LNCAP (cell line): ENCODE measurements at regions not wholly inside any gene's neighbourhood (a gene's known extent, or its start where the extent isn't known, plus 50 kb on each side); places are given as distances from the start of the nearest gene placed in this dataset.

Source experiments
- TF ChIP-seq, protein P1 (sequence below): fragments of 450-650 bp; IDR thresholded peaks from 2 replicates; pipeline ENCODE4 v1.5.1; 2017; ENCODE audit warnings: mild to moderate bottlenecking

DNA sequence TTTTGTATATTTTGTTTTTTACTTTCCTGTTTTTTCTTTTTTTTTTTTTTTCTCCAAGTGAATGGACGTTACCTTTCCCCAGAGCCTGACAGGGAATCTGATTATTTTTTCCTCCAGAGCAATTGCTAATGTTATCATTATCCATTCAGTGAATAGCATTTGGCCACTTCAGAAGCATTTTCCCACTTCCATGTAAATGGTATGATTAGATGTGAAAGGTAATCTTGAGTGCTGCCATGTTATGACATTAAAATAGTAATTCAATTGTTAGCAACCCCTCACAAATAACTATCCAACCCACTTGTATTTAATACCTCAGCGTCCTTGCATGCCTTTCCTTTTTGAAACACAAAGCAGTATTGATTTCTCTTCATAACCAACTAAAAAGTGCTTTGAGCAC is 1243.8 kb downstream of the CDH8 start:
- TF ChIP-seq, protein P1, sequence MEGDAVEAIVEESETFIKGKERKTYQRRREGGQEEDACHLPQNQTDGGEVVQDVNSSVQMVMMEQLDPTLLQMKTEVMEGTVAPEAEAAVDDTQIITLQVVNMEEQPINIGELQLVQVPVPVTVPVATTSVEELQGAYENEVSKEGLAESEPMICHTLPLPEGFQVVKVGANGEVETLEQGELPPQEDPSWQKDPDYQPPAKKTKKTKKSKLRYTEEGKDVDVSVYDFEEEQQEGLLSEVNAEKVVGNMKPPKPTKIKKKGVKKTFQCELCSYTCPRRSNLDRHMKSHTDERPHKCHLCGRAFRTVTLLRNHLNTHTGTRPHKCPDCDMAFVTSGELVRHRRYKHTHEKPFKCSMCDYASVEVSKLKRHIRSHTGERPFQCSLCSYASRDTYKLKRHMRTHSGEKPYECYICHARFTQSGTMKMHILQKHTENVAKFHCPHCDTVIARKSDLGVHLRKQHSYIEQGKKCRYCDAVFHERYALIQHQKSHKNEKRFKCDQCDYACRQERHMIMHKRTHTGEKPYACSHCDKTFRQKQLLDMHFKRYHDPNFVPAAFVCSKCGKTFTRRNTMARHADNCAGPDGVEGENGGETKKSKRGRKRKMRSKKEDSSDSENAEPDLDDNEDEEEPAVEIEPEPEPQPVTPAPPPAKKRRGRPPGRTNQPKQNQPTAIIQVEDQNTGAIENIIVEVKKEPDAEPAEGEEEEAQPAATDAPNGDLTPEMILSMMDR = no peak

DNA sequence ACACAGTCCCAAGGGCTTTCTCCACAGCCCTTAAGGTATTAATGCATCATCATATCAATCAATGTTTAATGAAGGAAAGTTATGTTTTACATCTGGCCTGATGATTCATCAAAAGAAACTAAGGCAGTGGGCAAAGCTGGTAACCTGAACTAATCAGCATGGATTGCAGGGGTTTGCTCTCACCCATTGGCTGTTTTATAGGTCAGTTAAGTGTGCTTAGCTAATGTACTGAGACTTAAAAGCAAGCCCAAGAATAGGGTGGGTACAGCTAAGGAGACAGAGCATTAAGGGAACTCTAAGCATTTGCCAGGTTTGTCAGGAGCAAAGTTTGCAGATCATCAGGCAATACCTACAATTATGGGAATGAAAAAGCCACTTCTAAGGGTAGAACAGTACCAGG is 1247.6 kb downstream of the CDH8 start:
- TF ChIP-seq, protein P1 = no peak

DNA sequence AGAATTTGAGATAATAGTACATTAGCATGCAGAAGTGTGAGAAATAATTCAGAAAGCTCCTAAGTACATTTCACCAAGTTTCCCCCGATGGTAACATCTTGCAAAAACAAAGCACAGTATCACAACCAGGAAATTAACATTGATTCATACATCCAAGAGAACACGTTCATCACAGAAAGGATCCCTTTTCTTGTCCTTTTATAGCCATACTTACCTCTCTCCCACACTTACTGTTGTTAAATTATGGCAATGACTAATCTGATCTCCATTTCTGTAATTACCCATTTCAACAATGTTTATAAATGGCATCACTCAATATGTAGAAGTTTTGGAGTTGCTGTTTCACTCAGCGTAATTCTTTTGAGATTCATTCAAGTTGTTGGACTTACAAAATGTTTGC is 1260.0 kb downstream of the CDH8 start:
- TF ChIP-seq, protein P1 = no peak

DNA sequence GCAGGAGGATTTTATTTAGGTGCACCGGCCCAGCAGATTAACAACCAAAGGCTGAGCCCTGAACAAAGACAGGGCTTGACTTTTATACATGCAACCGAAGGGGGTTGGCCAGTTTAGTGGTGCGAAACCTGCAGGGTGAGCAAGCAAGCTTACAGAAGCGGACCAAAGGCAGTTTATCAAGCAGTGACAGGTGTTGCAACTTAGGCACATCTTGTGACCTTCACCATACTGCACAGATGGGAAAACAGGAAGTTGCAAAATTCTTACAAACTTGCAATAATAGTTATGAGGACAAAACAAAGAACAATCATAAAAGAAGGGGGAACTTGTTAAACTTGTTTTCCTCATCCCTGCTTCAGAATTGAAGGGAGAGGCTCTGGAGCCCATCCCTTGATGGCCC is 1265.1 kb downstream of the CDH8 start:
- TF ChIP-seq, protein P1 = no peak

DNA sequence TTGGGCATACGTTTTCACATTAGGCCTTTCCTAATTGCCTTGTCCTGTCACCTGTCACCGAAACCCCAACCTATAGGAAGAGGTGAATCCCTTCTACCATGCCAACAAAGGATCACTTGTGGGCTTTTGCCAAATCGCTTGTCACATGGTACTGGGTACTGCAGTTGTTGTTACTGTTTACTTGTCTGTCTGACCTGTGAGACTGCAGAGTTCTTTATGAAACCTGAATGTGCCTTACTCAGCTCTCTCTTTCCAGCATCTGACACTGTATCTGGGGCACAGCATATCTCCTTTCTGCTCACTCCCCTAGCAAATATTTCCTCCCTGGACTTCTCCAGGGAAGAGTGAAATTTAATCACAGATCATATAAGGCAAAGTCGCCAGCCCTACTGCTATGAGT is 1272.4 kb downstream of the CDH8 start:
- TF ChIP-seq, protein P1 = no peak

DNA sequence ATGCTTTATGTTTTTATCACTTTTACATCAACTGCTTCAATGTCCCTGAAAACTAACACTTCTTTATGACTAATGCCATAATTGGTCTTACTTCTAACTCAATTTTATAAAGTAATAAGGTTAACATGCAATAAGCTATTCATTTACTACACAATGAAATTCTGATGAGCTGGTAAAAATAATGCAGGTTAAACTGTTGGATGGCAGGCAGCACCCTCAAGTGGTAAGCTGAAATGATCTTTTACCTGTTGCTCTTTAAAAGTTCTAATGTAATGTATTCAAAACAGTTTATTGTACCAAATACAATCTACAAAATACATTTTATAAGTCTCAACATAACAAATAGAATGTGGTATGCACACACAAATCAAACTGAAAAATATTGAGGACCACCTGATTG is 1280.3 kb downstream of the CDH8 start:
- TF ChIP-seq, protein P1 = no peak

DNA sequence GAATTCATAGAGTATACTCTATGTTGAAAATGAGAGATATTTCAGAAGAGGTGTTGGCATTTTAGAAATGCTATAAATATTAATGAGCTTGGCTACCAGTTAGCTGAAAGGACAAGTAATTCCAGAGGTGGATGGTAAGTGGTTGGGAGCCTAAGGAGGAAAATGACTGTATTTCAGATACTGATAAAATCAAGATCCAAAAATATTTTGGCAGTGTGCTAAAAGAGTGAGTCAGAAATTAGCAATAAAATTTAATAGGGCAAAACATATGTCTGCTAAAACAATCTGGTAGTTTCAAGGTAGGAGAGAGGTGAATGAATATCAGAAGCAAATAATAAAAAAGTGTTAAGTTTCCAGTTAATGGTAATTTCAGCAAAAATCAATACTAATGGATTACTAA is 1287.9 kb downstream of the CDH8 start:
- TF ChIP-seq, protein P1 = no peak

DNA sequence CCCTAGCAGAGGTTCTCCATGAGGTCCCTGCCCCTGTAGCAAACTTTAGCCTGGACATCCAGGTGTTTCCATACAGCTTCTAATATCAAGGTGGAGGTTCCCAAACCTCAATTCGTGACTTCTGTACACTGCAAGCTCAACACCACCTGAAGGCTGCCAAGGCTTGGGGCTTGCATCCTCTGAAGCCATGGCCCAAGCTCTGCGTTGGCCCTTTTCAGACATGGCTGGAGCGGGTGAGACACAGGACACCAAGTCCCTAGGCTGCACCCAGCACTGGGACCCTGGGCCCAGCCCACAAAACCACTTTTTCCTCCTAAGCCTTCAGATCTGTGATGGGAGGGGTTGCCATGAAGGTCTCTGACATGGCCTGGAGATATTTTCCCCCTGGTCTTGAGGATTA is 1292.0 kb downstream of the CDH8 start:
- TF ChIP-seq, protein P1 = no peak
